Femur (tissue), 1 donor: ENCODE measurements at regions not wholly inside any gene's neighbourhood (a gene's known extent, or its start where the extent isn't known, plus 50 kb on each side); places are given as distances from the start of the nearest gene placed in this dataset.

Experiments
- DNase-seq: peaks from one replicate; pipeline ENCODE4 v3.0.0-alpha.2; 2017

DNA sequence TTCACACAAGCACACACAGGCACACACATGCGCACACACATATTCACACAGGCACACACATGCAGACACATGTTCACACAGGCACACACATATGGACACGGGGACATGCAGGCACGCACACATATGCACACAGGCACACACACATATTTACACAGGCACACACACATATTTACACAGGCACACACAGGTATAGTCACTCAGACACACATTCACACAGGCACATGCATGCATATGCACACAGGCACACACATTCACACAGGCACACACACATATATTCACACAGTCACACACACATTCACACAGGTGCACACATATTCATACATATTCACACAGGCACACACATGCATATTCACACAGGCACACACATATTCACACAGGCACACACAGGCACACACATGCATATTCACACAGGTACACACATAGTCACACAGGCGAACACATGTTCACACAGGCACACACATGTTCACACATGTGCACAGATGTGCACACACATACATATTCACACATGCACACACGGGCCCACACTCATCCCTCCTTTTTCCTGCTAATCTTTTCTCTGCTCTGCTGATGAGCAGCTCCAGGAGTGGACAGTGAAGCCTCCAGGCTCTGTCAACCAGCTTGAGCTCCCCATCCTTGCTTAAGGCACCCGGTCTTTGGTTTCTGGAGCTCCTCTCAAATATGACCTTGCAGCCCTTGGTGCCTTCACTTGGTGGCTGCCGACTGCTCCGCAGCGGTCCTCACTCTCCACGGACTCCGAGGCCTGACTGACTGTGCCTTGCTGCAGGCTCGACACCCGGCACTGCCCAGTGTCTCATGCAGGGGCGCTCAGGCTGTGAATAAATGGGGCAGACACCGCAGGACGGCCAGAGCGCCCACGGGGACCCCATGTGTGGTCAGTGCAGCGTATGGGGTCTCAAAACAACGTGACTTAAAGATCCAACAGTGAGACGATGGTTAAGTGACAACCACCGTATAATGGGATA, 581.2 kb upstream of the MGMT start:
- no peak for DNase-seq

DNA sequence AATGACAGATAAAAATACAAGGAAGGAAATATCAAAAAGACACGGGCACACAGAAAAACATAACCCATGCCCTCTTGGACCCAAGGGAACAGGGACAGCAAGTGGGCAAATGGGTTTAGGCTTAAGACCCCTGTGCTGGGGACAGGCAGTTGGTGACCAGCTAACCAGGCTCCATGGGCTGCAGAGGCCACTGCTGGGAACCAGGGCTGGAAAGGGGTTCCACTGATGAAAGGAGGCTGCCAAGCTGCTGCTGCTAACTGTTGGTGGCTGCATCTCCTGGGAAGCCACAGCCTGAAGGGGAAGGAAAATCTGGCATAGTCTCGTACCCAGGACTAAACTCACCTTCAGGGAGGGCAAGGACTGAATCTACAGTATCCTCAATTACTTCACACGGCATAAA, 579.2 kb upstream of the MGMT start:
- no peak for DNase-seq

DNA sequence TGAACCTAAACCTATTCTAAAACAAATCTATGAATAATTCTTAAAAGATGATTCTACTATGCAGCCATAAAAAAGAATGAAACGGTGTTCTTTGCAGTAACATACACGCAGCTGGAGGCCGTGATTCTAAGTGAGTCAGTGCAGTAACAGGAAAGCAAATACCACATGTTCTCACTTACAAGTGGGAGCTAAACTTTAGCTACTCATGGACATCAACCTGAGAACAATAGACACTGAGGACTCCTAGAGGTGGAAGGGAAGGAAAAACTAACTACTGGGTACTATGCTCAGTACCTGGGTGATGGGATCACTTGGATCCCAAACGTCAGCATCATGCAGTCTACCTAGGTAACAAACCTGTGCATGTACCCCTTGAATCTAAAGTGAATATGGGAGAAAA, 575.0 kb upstream of the MGMT start:
- no peak for DNase-seq

DNA sequence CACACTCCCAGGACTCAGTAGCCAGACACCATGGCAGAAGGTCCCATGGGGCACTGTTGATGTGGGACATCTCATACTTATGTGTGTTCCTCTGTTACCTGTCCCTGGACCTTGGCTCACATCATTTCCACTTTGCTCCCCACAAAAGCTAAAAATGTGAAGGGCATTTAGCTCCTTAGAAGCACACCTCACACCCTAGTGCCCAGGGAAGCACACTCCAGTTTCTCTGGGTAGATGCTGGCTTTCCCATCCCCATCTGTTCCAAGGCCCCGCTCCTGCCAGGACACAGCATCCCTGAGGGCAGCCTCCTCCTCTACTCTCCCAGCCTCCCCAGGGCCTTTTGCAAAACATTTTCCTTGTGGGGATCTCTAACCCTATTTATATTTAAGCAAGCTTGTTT, 572.4 kb upstream of the MGMT start:
- DNase-seq: no peak

DNA sequence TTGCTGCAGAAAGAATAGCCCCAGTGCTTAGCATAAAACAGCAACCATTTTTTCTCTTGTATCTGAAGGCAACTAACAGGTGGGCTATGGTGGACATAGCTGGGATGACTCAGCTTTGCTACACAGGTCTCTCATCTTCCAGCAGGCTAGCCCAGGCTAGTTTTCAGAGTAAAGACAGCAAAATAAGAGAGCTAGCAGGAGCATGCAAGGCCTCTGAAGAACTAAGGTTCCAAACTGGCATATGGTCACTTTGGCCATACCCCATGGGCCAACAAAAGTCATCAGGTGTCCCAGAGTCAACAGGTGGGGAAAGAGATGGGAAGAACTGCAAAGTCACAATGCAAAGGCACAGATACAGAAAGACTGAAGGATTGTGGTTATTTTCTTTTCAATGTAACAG, 571.6 kb upstream of the MGMT start:
- no peak for DNase-seq

DNA sequence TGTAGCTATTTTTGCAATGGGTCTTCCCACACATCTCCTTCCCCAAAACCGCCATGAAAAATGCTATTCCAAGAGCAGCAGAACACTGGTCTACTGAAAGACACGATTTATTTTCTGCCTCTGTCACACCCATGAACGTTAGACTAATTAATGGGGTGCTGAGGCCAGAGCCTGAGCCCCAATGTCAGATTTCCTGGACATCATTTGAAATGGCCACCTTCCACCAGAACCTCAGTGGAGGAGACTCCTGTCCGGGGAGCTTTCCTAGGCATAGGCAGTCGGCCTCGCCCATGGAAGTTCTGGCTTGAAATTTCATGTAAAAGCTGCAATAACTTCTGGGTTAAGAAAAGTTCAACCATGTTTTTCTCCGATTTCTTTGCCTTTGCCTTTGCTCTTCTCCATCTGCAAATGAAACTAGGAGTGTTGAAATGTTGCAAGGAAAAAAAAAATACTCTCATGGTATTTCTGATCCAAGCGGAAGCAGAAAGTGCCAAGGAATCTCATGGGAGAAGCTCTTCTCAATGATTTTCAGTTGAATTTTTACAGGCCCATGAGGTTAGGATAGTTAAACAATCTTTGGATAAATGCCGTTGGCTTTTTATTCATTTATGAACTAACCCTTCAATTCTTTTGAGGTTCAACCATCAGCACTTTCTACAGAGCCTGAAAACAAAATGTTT, 570.8 kb upstream of the MGMT start:
- peak; percentile 76 for DNase-seq

DNA sequence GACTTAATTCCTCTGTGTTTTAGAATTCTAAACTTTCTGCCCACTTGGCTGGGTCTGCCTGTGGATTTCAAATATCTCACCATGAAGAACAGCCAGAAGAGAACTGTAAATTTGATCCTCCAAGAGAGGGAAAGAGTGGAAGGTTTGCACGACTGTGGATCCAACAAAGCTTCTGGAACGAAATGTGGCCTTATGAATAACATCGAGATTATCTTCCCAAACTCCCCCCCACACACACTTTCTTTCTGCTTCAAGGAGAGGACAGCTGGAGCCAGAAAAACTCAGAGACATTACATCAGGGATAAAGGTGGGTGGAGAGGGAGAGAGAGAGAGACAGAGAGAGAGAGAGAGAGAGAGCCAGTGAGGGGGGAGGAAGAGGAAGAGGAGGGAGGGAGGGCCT, 570.1 kb upstream of the MGMT start:
- DNase-seq: peak; percentile 78

DNA sequence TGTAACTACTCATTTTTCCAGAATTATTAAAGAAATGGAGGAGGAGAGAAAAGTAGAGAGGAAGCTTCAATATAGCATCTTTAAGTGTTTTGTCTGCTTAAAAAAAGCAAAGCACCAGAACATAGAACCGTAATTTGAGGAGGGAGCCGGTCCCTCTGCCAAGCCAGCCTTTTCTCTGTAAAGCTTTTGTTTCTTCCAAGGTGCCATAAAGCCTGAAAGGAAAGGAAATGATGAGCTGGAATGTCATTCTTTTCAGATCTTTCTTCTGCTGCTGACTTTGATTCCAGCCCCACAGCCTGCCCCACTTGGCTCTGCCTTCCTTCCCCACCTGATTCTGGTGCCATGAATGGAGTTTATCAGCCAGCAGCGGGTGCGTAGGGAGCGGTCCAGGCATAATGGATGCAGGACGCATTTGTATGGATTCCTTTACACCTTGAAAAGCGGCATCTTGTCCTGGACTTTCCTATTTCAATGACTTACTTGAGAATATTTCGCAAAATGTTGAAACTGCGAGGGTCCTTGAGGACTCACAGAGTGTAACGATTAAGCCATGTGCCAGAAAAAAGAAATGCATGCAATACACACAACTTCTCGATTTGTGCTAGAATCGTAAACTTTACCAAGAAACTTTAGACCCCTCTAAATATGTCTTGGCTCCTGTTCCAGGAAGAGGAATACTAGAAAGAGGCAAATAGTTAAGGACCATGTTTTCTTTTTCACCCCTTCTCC, 569.5 kb upstream of the MGMT start:
- DNase-seq: peak; percentile 79

DNA sequence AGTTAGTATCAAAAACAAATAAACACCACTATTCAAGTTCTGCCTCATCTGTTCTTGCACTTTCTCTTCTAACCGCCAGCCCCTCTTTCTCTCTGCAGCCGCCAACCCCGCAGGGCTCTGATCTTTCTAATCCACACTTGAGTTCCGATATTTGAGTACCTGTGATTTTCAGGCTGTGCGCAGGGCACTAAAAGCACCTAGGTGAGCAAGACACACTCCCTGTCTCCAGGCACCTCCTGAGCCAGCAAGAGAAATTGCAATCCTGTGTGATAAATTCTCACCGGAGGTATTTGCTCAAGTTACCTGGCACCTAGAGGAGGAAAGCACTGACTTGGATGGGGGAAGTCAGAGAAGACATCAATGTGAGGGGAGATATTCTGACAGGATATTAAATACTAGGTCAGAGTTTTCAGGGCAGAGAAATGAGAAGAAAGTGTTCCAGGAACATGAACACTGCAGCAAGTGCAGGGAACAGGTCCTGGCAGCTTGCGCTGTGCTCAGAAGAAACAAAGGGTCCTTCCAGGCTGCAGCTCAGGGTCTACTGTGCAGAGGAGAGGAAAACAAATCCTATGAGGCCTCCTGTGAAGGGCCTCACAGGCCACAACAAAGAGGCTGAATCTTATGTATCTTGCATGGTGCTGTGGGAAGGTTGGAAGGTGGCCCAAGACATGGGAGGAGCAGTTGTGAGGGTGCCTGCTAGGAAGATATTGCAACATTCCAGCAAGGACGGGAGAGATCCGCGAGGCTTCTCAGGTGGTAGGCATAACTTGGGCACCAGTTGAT, 568.7 kb upstream of the MGMT start:
- DNase-seq: no peak

DNA sequence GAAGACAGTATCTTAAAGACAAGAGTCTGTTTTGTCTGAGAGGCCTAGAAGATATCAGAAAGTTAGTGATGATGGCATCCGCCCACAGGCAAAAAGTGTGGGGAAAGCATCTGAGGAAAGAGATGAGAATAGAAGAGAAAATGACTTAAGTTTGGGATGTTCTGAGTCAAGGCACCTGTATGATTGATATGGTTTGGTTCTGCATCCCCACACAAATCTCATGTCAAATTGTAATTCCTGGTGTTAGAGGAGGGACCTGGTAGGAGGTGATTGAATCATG, 568.2 kb upstream of the MGMT start:
- no peak for DNase-seq

DNA sequence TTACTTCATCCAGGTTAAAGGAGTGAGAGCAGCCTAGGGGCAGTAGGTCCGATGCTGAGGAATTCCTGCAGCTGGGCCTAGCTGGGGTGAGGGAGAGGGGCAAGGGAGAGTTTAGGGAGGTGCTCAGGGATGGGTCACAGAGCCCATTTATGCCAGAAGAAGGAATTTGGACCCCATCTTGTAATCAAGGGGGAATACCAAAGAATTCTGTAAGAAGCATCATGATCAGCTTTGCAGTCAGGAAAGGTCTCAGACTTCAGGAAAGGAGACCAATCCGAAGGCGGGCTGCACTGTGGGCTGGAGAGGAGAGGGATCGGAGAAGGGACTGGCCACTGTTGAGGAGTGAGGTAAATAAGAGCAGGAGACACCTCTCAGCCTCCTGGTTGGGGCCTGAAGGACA, 566.6 kb upstream of the MGMT start:
- no peak for DNase-seq

DNA sequence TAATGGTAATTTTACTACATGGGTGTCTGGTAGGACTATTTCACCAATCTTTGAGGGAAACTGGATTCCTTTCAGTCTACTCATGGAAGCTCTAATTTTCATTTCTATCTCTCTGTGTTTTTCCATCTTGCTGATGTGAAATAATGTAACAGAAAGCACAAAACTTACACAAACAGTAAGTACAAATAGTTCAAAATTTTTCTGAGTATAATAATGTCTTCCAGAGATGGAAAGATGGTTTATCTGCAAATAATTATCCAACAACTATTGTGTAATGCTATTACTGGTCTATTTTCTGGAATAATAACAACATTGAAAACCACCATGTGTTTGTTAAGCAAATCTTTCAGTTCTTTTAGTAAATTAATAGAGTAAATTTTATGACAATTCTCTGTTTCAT, 565.8 kb upstream of the MGMT start:
- DNase-seq: no peak

DNA sequence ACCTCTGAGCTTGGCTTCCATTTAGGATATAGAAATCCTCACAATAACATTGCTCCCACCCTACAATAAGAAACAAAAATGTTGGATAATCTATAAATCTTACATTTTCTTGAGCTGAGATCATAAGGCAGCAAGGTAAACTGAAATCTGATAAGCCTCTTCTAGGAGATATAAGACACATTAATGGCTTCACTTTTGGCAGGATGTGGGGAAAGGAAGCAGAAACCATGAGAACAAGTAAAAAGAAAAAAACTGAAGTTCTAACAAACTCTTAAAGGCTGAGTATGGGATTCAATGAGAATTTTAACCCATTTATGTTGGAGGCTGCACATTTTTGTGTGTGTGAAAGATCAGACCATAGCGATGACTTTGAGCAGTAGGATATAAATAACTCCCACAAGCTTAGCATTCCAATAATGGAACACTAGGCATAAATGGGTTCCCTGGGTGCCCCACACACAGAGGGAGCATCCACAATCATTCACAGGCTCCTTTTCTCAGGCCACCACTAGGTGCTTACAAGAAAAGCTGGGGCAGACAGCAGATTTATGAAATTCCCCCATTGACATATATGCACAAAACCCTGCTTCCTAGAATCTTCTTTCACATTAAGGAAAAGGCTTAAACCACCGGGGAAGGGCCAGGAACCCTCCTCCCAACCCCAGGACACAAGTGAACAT, 564.9 kb upstream of the MGMT start:
- no peak for DNase-seq

DNA sequence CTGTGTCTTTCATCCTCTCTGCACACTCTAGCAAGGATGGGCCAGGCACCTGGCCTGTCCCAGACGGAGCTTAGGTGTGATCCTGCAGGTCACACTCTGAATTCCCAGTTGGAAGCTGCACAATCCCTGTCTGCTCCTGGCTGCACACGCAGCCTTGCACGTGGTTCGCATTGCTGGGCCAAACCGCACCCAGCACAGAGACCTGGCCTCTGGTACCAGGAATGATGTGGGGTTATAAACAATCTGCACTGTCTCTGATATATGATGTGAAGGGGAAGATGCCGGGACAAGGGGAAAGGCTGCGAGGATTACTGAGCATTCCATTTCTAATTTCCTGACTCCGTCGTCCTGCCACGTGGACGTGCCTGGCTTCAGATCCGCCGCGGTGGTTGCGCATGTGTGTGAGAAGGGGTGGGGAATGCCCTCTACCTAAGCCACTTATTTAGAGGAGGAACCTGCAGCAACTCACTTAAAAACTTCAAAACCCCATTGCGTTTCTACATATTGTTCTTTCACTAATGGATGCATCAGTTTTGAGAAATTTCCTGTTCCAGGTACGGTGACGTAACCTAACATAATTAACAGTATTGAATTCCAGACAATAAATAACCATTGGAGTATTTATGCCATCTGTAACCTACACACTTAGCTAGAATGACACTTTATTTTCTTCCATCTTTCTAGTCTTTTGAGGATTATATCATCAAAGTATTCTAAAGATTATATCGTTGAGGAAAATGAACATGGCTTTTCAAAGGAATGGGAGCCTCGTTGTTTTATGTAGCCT, 559.7 kb upstream of the MGMT start:
- no peak for DNase-seq

DNA sequence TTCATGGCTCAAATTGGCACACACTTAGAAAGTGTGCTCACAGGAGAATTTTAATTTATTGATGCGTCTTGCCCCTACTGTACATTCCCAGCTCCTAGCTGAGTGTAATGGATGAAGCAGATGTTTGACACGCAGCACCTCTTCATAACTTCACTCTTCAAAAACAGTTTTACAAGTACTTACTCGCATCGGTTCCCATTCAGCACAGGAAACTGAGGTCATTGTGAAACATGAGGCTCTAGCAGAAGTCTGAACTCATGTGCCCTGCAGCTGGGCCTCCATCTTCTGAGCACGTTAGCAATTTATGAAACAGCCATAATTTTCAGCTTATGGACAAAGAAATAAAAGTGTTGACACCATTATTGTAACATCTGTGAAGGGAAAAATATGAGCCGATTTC, 558.9 kb upstream of the MGMT start:
- DNase-seq: peak; percentile 82

DNA sequence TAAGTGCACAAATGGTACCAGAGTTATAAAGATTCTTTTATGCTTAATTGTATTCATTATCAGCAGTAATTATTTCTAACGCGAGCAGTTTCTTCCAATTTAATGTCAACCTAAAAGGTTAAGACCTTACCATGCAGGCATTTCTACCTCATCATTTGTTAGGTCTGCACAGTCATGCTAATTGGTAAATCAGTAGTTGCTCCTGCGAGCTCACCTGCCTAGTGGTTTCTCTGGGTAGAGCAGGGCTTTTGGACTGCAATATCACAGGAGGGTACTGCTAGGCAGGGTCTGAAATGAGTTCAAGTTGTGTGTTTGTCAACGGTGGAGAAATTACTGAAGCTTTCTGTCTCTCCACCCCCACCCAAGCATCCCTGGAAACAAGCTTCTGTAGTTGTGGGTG, 558.5 kb upstream of the MGMT start:
- DNase-seq: no peak

DNA sequence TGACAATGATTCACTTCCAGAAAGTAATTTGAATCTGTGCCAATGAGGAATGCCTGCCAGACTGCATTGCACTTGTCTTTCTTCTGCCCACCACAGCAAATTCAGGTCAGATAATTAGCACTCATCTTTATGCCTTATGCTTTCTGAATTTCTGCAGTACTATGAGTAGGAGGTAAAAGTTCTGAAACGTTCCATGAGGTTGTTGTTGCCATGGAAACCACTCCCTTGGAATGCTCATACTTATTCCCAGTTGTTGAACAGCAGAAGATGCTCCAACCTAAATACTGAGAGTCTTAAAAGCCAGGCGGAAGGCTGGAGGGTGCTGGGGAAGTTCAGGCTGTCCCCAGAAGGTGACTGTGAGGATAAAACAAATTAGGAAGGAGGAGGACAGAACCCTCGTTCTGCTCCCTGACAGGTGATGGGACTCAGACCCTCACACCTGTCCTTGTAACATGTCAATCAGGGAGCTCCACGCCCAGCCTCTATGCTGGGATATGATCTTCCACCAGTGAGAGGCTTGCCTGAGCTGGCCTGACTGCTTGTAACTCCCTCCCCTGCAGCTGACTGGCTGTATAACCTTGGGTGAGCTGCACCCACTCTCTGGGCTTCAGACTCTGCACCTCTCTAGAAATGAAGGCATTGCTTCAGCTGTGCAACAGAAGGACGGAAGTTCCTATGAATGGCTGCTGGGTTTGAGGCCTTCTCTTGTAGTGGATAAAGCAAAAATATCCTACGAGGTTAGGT, 554.3 kb upstream of the MGMT start:
- DNase-seq: no peak

DNA sequence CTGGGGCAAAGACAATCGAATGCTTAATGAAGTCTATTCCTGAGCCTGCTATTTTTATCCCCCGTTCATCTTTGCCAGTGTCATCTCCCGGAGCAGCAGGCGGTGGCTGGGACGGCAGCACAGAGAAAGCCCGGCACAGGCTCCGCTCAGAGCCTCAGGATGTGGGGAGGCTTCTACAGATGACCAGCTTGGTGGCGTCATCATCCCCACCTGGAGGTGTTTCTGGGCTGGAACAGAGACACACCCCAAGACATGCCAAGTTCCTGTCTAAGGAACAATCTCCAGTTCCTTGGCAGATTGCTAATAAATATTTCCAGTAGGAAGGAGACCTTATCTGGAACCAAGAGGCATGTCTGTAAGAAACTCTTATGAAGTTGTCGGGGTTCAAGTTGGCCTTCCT, 552.4 kb upstream of the MGMT start:
- DNase-seq: no peak

DNA sequence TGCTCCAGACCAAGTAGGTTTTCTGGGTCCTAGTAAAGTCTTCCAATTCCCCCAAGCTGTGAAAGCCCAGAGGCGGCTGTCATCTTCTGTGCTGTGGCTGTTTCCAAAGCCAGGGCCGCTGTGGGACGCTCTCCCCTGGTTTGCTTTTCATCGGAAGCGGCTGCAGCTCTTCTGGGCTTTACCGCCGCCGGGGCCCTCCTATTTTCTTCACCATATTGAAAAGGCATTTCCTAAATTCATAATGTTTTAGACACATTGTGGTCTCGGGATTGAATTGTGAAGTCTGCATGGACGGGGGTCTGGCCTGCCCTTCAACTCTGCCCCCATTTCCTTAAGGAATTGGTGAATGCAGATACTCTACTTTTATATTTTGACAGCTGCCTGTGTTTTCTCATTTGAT, 551.4 kb upstream of the MGMT start:
- DNase-seq: no peak

DNA sequence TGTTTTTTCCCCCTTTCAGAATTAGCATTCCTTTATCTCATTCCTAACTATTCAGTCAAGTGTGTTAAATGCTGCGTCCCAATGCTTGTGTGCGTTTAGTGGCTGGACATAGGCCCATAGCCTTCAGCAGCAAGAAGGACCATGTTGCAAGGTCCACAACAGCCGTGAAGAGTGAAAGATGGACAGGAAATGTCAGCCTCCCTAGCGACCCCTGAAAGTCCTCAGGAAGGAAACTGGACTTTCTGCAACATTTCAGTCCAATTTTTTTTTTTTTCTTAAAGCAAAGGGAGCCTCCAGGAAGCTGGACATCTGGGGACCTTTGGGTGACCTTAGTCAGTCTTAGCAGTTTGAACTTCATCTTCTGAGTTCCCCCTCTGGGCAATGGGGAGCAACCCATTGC, 550.7 kb upstream of the MGMT start:
- DNase-seq: no peak
